HG03280 (cell line): ENCODE measurements at regions not wholly inside any gene's neighbourhood (a gene's known extent, or its start where the extent isn't known, plus 50 kb on each side); places are given as distances from the start of the nearest gene placed in this dataset.

Experiments
- ATAC-seq: cut with Tn5 transposase; IDR thresholded peaks from one replicate; pipeline ENCODE4 v1.9.1; 2021; ENCODE audit warnings: mild to moderate bottlenecking, moderate library complexity; ENCODE audit not compliant: unreplicated experiment

GRCh38 chr1:94734963-94735901 lies 84.9 kb upstream of the SLC44A3 start:
- no peak for ATAC-seq

GRCh38 chr1:94731891-94732290 lies 88.3 kb upstream of the SLC44A3 start:
- no peak for ATAC-seq

GRCh38 chr1:94730450-94730849 lies 89.7 kb upstream of the SLC44A3 start:
- no peak for ATAC-seq

DNA sequence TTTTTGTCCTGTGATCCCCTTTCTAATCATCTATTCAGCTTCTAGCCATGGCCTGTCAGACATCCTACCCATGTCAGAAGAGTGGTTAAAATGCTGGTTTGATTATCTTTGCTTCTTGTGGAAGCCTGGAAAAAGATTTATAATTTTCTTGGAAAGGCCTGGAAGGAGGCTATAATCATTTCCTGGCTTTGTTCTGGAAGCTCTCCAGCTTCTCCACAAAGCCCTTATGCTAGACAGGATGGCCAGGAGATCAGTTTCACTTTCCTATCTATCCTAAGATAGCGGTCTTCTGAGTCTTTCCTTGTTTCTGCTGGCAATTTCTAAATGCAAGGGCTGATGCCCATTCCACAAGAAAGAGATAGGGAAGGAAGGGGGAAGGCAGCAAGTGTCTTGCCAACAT lies 90.9 kb upstream of the SLC44A3 start:
- ATAC-seq = no peak

DNA sequence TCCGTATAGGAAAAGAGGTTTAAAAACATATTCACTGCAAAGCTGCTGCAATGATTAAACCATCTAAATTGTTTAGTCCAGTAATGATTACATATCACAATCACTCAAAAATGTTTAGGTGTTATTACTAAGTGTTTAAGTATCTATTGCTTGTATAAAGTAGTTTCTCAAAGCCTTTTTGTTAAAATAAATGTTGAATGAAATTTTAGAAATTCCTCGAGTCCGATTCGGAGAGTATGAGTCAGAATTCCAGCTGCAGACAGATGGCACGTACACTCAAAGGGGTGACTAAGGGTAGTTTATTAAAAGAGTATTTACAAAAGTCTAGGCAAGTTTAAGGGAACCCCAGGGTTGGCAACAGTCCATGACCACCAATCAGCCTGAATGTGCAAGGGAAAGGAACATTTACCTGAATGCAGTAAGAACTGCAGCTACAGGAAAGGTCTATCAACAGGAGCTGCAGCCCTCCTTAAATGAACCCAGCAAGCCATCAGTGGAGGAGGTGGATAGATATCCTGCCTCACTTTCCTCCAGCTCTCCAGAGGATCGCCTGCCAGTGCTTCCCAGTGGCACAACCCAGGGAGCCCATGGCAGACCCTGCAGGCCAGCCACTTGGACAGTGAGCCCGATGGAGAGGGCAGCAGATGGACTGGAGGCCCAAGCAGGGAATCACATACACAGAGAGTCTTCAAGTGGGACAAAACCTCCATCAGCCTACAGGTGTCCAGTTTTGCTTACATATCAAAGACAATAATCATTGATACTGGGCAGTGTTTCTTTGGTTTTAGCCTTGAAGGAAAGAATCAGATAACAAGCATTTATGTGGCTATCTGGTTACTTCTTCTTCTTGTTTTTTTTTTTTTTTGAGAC lies 92.1 kb upstream of the SLC44A3 start:
- ATAC-seq = no peak

DNA sequence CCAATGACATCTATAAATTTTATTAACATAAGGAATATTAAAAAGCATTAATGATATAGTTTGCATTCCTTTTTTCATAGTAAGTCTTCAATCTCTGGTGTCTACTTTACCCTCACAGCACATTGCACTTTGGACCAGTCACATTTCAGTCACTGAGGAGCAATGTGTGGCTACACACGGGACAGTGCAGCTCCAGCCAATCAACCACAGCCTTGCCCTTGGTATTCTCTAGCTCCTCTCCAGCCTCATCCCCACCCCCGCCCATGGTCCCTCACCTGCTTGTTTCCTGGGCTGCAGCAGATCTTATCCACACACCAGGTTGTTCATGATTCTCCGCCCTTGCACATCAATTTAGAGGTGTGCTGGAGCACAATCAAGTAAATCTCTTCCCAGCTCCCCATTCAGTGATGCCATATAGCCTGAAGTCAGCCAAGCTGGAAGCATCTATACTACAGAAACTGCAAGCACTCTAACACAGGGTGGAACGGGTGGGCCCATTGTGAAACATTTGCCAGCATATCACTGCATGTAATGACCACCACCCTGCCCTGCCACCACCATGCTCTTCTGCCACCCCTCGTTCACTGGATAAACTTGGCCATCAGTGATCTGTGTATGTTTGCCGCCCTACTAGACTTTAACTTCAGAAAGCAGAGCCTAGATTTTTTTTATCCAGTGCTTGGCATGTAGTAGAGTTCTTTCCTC lies 93.0 kb upstream of the SLC44A3 start:
- ATAC-seq = no peak

- no peak for ATAC-seq
Measured at GRCh38 chr1:94725566-94725965, 94.6 kb upstream of the SLC44A3 start.

- ATAC-seq = no peak
Measured at GRCh38 chr1:94723894-94724293, 96.3 kb upstream of the SLC44A3 start.

DNA sequence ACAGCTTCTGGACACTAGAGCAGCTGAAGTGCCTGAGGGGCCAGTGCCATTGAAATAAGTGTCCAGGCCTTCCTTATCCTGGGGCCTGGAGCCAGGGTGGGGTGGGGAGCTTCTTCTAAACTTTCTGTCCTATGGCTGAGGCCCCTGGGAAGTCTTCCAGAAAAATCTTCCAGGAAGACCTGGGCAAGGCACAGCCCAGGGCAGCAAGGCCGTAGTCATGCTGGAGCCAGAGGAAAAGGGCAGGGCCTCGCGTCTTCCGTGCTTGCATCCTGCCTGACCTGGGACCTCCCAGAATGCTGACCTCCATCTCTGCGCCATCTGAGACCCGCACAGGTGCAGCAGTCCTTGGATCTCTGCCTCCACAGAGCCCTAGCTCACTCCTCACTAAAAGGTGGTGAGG lies 96.7 kb upstream of the SLC44A3 start:
- ATAC-seq = no peak

- ATAC-seq = no peak
Measured at GRCh38 chr1:94722181-94722580, 98.0 kb upstream of the SLC44A3 start.

GRCh38 chr1:94721240-94721639 lies 98.9 kb upstream of the SLC44A3 start:
- ATAC-seq = peak; percentile 42

DNA sequence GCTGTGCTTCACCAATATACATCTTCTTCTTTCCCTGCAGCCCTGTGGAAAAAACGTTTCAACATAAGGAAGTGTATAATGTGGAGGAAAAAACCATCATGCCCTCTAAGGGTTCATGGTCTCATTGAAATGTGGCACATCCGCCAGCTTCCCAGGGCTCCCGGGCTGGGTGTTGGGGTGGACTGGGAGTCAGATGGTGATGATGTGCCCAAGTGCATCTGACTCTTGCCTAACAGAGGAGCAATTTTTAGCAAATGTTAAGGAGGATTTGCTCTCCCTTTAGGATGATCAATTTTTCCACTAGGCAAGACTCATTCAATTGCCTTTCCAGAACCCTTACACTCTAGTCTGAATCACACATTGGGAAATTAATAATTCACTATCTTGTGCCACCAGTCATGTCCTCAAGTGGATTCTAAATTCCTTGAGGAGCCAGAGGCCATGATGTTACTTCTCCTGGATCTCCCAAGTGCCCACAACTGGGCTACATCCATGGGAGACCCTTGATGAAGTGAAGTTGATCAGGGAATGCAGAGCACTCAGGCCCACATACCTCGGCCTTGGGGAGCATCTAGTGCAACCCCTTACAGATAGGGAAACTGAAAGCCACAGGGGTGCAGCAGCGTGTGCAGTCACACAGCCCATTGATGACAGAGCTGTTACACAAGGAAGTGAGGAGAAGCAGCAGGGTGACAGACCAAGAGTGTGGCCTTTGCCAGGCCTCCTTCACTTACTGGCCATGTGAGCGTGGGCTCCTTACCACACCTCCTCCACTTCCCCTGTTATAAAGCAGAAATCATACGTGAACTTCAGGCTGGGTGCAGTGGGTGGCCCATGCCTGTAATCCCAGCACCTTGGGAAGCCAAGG lies 100.0 kb upstream of the SLC44A3 start:
- peak; percentile 95 for ATAC-seq

GRCh38 chr1:94716965-94717364 lies 103.2 kb upstream of the SLC44A3 start:
- ATAC-seq = no peak

GRCh38 chr1:94715321-94715720 lies 104.8 kb upstream of the SLC44A3 start:
- no peak for ATAC-seq

GRCh38 chr1:94714552-94714951 lies 105.6 kb upstream of the SLC44A3 start:
- ATAC-seq = no peak

GRCh38 chr1:94714152-94714551 lies 106.0 kb upstream of the SLC44A3 start:
- ATAC-seq = no peak

DNA sequence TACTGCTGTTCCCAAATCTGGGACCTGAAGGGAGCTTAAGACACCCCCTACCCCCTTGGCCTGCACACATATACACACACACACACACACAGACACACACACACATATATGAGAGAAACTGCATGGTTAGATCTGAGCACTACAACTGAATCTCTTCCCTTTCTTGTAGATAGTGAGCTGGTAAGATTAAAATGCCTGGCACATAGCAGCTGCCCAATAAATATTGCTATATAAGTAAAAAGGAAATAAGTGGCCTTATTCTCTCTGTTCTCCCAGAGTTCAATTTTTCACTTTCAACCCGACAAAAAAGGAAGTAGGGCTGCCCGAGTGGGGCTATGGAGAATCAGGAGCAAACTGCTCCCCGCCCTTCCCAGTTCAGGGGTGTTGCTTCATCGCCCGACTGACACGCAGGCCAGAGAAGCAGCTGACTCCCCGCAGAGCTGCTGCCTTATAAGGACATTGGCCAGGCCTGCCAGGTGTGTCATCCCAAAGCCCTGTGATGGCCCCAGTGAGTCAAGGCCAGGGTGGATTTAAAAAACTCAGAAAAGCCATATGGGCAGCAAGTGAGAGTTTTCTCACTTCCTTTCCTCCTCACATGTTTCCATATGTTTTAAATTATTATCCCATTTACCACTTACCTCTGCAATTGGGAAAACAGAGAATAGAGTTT lies 106.5 kb upstream of the SLC44A3 start:
- ATAC-seq = no peak

DNA sequence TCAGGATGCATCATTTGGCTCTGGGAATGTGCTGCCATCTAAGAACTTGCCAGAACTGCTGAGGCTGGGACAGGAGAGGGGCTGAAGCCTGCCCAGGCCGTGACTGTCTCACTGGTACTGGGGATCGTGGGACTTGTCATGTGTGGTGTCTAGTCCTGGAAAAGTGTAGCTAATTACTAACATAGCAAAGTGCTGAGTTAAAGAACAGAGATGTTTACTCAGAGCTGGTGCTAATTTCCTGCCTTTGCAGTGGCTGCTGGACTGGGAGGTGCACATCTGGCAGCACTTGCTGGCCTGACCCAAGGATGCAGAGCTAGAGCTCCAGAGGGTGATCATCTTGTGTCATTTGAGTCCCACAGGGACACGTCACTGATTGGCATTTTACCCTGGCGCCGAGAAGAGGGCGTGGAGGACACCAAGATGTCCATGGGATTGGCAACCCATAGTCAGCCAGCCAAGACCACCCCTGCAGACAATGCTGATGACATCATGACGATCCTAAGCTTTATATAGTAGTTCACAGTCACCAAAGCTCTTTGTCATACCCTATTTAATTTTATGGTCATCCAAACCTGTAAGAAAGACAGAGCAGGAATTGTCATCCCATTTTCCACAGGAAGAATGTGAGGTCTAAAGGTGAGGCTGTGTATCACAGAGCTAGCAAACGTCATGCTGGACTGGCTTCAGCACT lies 110.1 kb upstream of the SLC44A3 start:
- no peak for ATAC-seq

GRCh38 chr1:94708811-94709210 lies 111.3 kb upstream of the SLC44A3 start:
- no peak for ATAC-seq
